Fibroblast of lung (primary cell): ENCODE measurements at regions not wholly inside any gene's neighbourhood (a gene's known extent, or its start where the extent isn't known, plus 50 kb on each side); places are given as distances from the start of the nearest gene placed in this dataset.

Source experiments
- DNase-seq, 2 donors: peaks; one replicate each; pipeline versions ENCODE4 v3.0.0 to v3.0.0-alpha.2; 2010; ENCODE audit warnings: low read depth in 2 of 2
- H2AFZ ChIP-seq: 2 replicates; pipeline ENCODE4 v1.5.1; 2012; ENCODE audit warnings: low read length, control low read depth, inconsistent platforms
- H3K27ac ChIP-seq: 2 replicates; pipeline ENCODE4 v1.5.1; 2011; ENCODE audit warnings: low read length, control low read depth; ENCODE audit not compliant: insufficient read depth
- H3K27me3 ChIP-seq: 2 replicates; pipeline ENCODE4 v1.5.1; 2011; ENCODE audit warnings: mild to moderate bottlenecking, low read length; ENCODE audit not compliant: control insufficient read depth, insufficient read depth
- H3K36me3 ChIP-seq: 2 replicates; pipeline ENCODE4 v1.5.1; 2011; ENCODE audit warnings: low read length; ENCODE audit not compliant: control insufficient read depth, insufficient read depth
- H3K4me1 ChIP-seq: 2 replicates; pipeline ENCODE4 v1.5.1; 2011; ENCODE audit warnings: low read length; ENCODE audit not compliant: control insufficient read depth, insufficient read depth; ENCODE audit errors: extremely low read depth
- H3K4me2 ChIP-seq: 2 replicates; pipeline ENCODE4 v1.5.1; 2011; ENCODE audit warnings: low read length, control low read depth; ENCODE audit not compliant: insufficient read depth; ENCODE audit errors: extremely low read depth
- H3K4me3 ChIP-seq, 4 experiments: fragments of 200-600 bp in 1 of 4; sonication (generic) in 1 of 4; replicated peaks in 1 of 4; 2 replicates each; pipeline ENCODE4 v1.5.1; 2011 to 2016; ENCODE audit warnings: low read length in 4 of 4, low read depth in 3 of 4, mild to moderate bottlenecking in 3 of 4, control low read depth in 2 of 4, inconsistent platforms in 1 of 4, mixed read lengths in 1 of 4; ENCODE audit not compliant: insufficient read depth in 1 of 4; ENCODE audit errors: control extremely low read depth in 1 of 4
- H3K79me2 ChIP-seq: 2 replicates; pipeline ENCODE4 v1.5.1; 2012; ENCODE audit warnings: mild to moderate bottlenecking, low read length, inconsistent platforms; ENCODE audit not compliant: control insufficient read depth, insufficient read depth
- H3K9ac ChIP-seq: 2 replicates; pipeline ENCODE4 v1.5.1; 2011; ENCODE audit warnings: mild to moderate bottlenecking, low read length, control low read depth; ENCODE audit not compliant: insufficient read depth
- H3K9me3 ChIP-seq: 2 replicates; pipeline ENCODE4 v1.5.1; 2012; ENCODE audit warnings: low read depth, low read length; ENCODE audit not compliant: control insufficient read depth, insufficient read depth
- H4K20me1 ChIP-seq: 2 replicates; pipeline ENCODE4 v1.5.1; 2011; ENCODE audit warnings: low read length; ENCODE audit not compliant: control insufficient read depth, insufficient read depth; ENCODE audit errors: extremely low read depth
- CTCF ChIP-seq, 2 donors: IDR thresholded peaks in 1 of 2; conservative IDR thresholded peaks in 1 of 2; 1 replicate in 1 of 2; 2 replicates in 1 of 2; pipeline ENCODE4 v1.5.1; 2011 to 2012; ENCODE audit warnings: low read length in 2 of 2, control low read depth in 1 of 2, inconsistent platforms in 1 of 2, low read depth in 1 of 2, mild to moderate bottlenecking in 1 of 2
- EZH2 ChIP-seq: IDR thresholded peaks from 2 replicates; pipeline ENCODE4 v1.5.1; 2012; ENCODE audit warnings: low read length, control low read depth, mild to moderate bottlenecking; ENCODE audit errors: missing control alignments

GRCh38 chr4:18684932-18685331 lies 663.4 kb upstream of the LCORL start:
- H3K9me3 ChIP-seq: no peaks in the 10 kb centered on the region
- peak in 1 of 2 donors; percentile 1 for DNase-seq
- no peaks in the 10 kb centered on the region for H4K20me1 ChIP-seq
- no peaks in the 10 kb centered on the region for H3K4me1 ChIP-seq
- no peak for TF ChIP-seq EZH2
- no peak for TF ChIP-seq CTCF (conservative IDR thresholded peaks at IDR 0.05 in 1 of 2, IDR thresholded peaks at IDR 0.05 in 1 of 2; ENCODE audit: low read depth in 1 of 2, low read length in 2 of 2)
- no peak overlapping the region for H2AFZ ChIP-seq
- no peaks in the 10 kb centered on the region for H3K36me3 ChIP-seq
- no peaks in the 10 kb centered on the region for H3K79me2 ChIP-seq
- H3K27ac ChIP-seq: no peak overlapping the region
- no peak overlapping the region for H3K9ac ChIP-seq
- no peak overlapping the region for H3K4me3 ChIP-seq
- H3K4me2 ChIP-seq: no peak overlapping the region
- no peaks in the 10 kb centered on the region for H3K27me3 ChIP-seq

GRCh38 chr4:18676526-18676915 lies 655.0 kb upstream of the LCORL start:
- H3K9ac ChIP-seq: no peak overlapping the region
- H3K27ac ChIP-seq: no peak overlapping the region
- no peaks in the 10 kb centered on the region for H3K36me3 ChIP-seq
- H3K79me2 ChIP-seq: no peaks in the 10 kb centered on the region
- no peaks in the 10 kb centered on the region for H3K4me1 ChIP-seq
- no peak overlapping the region for H3K4me2 ChIP-seq
- no peaks in the 10 kb centered on the region for H4K20me1 ChIP-seq
- TF ChIP-seq EZH2 (no peak), CTCF (conservative IDR thresholded peaks at IDR 0.05 in 1 of 2, IDR thresholded peaks at IDR 0.05 in 1 of 2; ENCODE audit: low read depth in 1 of 2, low read length in 2 of 2) (no peak)
- no peak overlapping the region for H2AFZ ChIP-seq
- no peak overlapping the region for H3K4me3 ChIP-seq
- no peaks in the 10 kb centered on the region for H3K27me3 ChIP-seq
- no peaks in the 10 kb centered on the region for H3K9me3 ChIP-seq
- peak in 1 of 2 donors; percentile 4 for DNase-seq

DNA sequence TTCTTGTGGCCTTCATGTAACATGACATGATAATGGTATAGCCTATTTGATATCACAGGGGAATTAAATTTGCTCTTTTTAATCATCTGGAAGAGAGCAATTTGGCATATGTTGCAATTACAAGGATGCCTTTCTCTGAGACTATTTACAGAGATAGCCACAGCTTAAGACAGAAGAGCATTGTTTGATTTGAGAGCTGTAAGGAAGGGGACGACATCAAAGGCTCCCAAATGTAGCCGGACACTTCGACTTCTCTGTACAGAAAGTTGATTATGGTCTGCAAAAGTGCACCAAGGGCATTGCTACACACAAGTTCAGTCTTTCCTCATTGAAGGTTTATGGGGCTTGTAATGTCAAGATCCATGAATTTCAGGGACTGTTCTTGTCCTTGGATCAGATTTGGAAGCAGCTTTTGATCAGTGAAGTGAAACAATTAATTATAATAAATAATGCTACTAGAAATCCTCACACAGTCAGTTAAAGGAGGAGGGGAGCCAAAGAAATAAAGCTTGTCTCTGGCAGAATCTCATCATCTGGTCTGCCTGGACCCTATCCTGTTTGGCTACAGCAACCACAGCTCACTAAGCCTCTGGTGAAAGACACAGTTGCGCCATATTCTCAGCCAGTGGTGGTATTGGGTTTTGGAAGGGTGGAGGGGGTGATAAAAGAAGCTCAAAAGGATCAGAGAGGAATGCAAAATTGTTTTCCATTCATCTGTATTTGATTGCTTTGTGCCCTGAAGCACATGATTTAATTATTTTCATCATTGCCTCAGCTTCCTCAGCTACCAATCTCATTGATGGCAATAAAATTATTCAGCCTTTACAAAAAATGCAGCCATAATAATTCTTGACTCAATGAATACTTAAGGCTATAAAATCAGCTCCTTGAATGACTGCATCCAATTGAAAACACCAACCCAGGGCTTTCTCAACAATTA lies 654.3 kb upstream of the LCORL start:
- Histone ChIP-seq H3K27ac (no peak overlapping the region), H3K27me3 (no peaks in the 10 kb centered on the region), H3K4me3 (no peak overlapping the region), H2AFZ (no peak overlapping the region), H3K9ac (no peak overlapping the region), H3K9me3 (no peaks in the 10 kb centered on the region), H4K20me1 (no peaks in the 10 kb centered on the region), H3K4me1 (no peaks in the 10 kb centered on the region), H3K36me3 (no peaks in the 10 kb centered on the region), H3K4me2 (no peak overlapping the region), H3K79me2 (no peaks in the 10 kb centered on the region)
- no peak for TF ChIP-seq CTCF (conservative IDR thresholded peaks at IDR 0.05 in 1 of 2, IDR thresholded peaks at IDR 0.05 in 1 of 2; ENCODE audit: low read depth in 1 of 2, low read length in 2 of 2)
- TF ChIP-seq EZH2: no peak
- no peak for DNase-seq
